Neural progenitor cell (in vitro differentiated cells): ENCODE measurements at regions not wholly inside any gene's neighbourhood (a gene's known extent, or its start where the extent isn't known, plus 50 kb on each side); places are given as distances from the start of the nearest gene placed in this dataset.

Source experiments
- DNase-seq: peaks from one replicate; pipeline ENCODE4 v3.0.0-alpha.2; 2016; ENCODE audit warnings: low spot score
- H2AFZ ChIP-seq: fragments of 200-600 bp; sonication (generic); replicated peaks from 2 replicates; pipeline ENCODE4 v1.6.1; 2016; ENCODE audit warnings: antibody characterized with exemption
- H3F3A ChIP-seq: fragments of 200-600 bp; sonication (generic); 2 replicates; pipeline ENCODE4 v1.6.1; 2016; ENCODE audit warnings: antibody characterized with exemption, low read depth
- H3K27ac ChIP-seq: fragments of 200-600 bp; sonication (generic); 2 replicates; pipeline ENCODE4 v1.5.1; 2016; ENCODE audit warnings: mild to moderate bottlenecking
- H3K27me3 ChIP-seq: fragments of 200-600 bp; sonication (generic); 2 replicates; pipeline ENCODE4 v1.6.1; 2016; ENCODE audit warnings: mild to moderate bottlenecking, moderate library complexity
- H3K36me3 ChIP-seq: fragments of 200-600 bp; sonication (generic); 2 replicates; pipeline ENCODE4 v1.5.1; 2016
- H3K4me1 ChIP-seq: fragments of 200-600 bp; sonication (generic); 2 replicates; pipeline ENCODE4 v1.6.1; 2016; ENCODE audit warnings: mixed run types
- H3K4me2 ChIP-seq: fragments of 200-600 bp; sonication (generic); 2 replicates; pipeline ENCODE4 v1.6.1; 2016
- H3K4me3 ChIP-seq: fragments of 200-600 bp; sonication (generic); 2 replicates; pipeline ENCODE4 v1.5.1; 2016
- H3K79me2 ChIP-seq: fragments of 200-600 bp; sonication (generic); 2 replicates; pipeline ENCODE4 v1.6.1; 2016; ENCODE audit warnings: low read depth
- H3K9ac ChIP-seq: fragments of 200-600 bp; sonication (generic); 2 replicates; pipeline ENCODE4 v1.6.1; 2016
- H3K9me3 ChIP-seq: fragments of 200-600 bp; sonication (generic); 2 replicates; pipeline ENCODE4 v1.5.1; 2016; ENCODE audit warnings: low read depth
- H4K20me1 ChIP-seq: fragments of 200-600 bp; sonication (generic); 2 replicates; pipeline ENCODE4 v1.6.1; 2016; ENCODE audit warnings: low read depth
- H3K27ac Mint-ChIP-seq: 3 replicates; pipeline ENCODE4 v1.8.0; 2021; ENCODE audit warnings: mixed read lengths
- H3K27me3 Mint-ChIP-seq: 2 replicates; pipeline ENCODE4 v1.8.0; 2022; ENCODE audit warnings: low read depth, mild to moderate bottlenecking, inconsistent platforms, moderate library complexity, mixed read lengths; ENCODE audit not compliant: insufficient read depth
- H3K36me3 Mint-ChIP-seq: 3 replicates; pipeline ENCODE4 v1.8.0; 2021; ENCODE audit warnings: mixed read lengths
- H3K4me1 Mint-ChIP-seq: 3 replicates; pipeline ENCODE4 v1.8.0; 2021; ENCODE audit warnings: mixed read lengths
- H3K4me3 Mint-ChIP-seq: 3 replicates; pipeline ENCODE4 v1.8.0; 2021; ENCODE audit warnings: mild to moderate bottlenecking, moderate library complexity, mixed read lengths
- H3K9me3 Mint-ChIP-seq: 3 replicates; pipeline ENCODE4 v1.8.0; 2020; ENCODE audit warnings: mixed read lengths
- EZH2 ChIP-seq: fragments of 200-600 bp; sonication (generic); IDR thresholded peaks from 2 replicates; pipeline ENCODE4 v1.6.1; 2017; ENCODE audit warnings: antibody characterized with exemption, mild to moderate bottlenecking, moderate library complexity
- EZH2phosphoT487 ChIP-seq: fragments of 200-600 bp; sonication (generic); IDR thresholded peaks from 2 replicates; pipeline ENCODE4 v1.6.1; 2017; ENCODE audit warnings: antibody characterized with exemption
- TF ChIP-seq, protein P1 (sequence below): fragments of 200-600 bp; sonication (generic); IDR thresholded peaks from 2 replicates; pipeline ENCODE4 v1.5.1; 2017; ENCODE audit warnings: antibody characterized with exemption, mild to moderate bottlenecking

DNA sequence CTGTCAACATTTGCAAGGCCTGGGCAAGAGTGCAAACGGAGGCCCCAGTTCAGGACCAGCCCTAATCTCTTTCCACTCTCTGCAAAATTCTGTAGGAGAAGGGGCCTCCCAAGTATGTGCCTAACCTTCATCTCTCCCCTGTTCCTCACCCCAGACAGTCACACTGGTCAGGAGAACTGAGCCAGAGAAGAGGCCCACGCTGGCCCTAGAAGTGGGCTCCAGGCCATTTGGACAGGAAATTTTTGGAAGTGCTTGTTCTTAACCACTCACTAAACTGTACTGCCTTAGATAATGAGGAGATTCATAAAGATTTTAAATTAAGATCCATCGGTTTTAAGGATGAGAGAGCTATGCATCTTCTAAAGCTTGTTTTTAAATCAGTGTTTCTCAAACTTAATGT is 129.7 kb upstream of the ADGRL2 start:
- Histone ChIP-seq H3K9ac (no peak overlapping the region), H4K20me1 (no peaks in the 10 kb centered on the region), H3K79me2 (no peaks in the 10 kb centered on the region), H3F3A (no peaks in the 10 kb centered on the region), H3K27ac (no peak overlapping the region), H3K4me2 (no peak overlapping the region), H3K27me3 (no peaks in the 10 kb centered on the region), H3K4me3 (no peak overlapping the region), H3K4me1 (no peaks in the 10 kb centered on the region), H3K36me3 (no peaks in the 10 kb centered on the region), H2AFZ (no peak overlapping the region), H3K9me3 (no peaks in the 10 kb centered on the region)
- TF ChIP-seq EZH2phosphoT487 (no peak), EZH2 (no peak)
- TF ChIP-seq, protein P1, sequence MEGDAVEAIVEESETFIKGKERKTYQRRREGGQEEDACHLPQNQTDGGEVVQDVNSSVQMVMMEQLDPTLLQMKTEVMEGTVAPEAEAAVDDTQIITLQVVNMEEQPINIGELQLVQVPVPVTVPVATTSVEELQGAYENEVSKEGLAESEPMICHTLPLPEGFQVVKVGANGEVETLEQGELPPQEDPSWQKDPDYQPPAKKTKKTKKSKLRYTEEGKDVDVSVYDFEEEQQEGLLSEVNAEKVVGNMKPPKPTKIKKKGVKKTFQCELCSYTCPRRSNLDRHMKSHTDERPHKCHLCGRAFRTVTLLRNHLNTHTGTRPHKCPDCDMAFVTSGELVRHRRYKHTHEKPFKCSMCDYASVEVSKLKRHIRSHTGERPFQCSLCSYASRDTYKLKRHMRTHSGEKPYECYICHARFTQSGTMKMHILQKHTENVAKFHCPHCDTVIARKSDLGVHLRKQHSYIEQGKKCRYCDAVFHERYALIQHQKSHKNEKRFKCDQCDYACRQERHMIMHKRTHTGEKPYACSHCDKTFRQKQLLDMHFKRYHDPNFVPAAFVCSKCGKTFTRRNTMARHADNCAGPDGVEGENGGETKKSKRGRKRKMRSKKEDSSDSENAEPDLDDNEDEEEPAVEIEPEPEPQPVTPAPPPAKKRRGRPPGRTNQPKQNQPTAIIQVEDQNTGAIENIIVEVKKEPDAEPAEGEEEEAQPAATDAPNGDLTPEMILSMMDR, result no peak
- Mint-ChIP-seq H3K27me3 (peaks cover 2% of the 10 kb centered on the region), H3K4me1 (peaks cover 11% of the 10 kb centered on the region), H3K27ac (peak overlapping the region; percentile 81), H3K4me3 (no peak overlapping the region), H3K36me3 (no peaks in the 10 kb centered on the region), H3K9me3 (no peaks in the 10 kb centered on the region)
- DNase-seq, result no peak

DNA sequence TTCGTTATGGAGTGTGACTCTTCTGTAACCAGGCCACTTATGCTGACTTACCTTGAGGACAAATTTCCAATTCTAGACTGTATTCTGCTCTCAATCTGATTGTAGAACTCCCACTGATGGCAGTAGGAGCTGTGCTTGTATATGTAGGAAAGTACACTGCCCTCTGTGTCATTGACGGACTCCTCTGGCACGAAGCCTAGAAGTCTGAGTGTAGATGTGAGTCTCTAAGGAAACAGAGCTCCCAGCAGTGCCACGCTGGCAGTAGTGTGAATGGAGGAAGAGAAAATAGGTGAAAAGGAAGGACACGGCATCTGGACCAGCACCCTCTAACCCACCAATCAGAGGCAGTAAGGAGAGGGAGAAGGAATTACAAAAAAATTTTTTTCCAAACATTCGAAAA is 130.4 kb upstream of the ADGRL2 start:
- H4K20me1 ChIP-seq, result no peaks in the 10 kb centered on the region
- Mint-ChIP-seq H3K36me3 (no peaks in the 10 kb centered on the region), H3K27ac (peak overlapping the region; percentile 18), H3K9me3 (no peaks in the 10 kb centered on the region), H3K4me1 (peaks cover 14% of the 10 kb centered on the region), H3K4me3 (no peak overlapping the region), H3K27me3 (peaks cover 2% of the 10 kb centered on the region)
- H3K4me1 ChIP-seq, result no peaks in the 10 kb centered on the region
- no peaks in the 10 kb centered on the region for H3K27me3 ChIP-seq
- no peaks in the 10 kb centered on the region for H3K79me2 ChIP-seq
- H2AFZ ChIP-seq, result no peak overlapping the region
- H3K9ac ChIP-seq, result no peak overlapping the region
- no peaks in the 10 kb centered on the region for H3K9me3 ChIP-seq
- no peaks in the 10 kb centered on the region for H3F3A ChIP-seq
- no peak overlapping the region for H3K27ac ChIP-seq
- no peak overlapping the region for H3K4me2 ChIP-seq
- H3K36me3 ChIP-seq, result no peaks in the 10 kb centered on the region
- no peak overlapping the region for H3K4me3 ChIP-seq
- no peak for DNase-seq
- TF ChIP-seq EZH2phosphoT487 (no peak), EZH2 (no peak)
- TF ChIP-seq, protein P1, result no peak

DNA sequence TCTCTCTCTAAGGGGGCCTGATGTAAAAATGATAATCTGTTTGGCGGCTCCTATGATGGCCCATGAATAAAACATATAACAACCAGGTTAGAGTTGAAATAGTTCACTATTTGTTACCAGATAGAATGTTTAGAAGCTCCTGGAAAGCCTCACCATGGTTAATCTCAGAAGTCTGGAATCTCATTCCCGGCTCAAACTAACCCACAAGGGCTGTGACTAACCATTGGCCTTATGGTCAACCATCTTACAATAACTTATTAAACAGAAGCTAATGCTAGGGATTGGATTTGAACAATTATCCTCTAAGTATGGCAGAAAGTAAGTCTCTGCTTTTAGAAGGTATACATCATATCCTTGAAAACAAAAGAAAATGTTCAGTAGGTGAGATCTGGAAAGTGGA is 134.1 kb upstream of the ADGRL2 start:
- Histone ChIP-seq H3K4me1 (peaks cover 15% of the 10 kb centered on the region), H2AFZ (no peak overlapping the region), H3K27ac (no peak overlapping the region), H3K9me3 (no peaks in the 10 kb centered on the region), H3K79me2 (no peaks in the 10 kb centered on the region), H3K36me3 (no peaks in the 10 kb centered on the region), H3K27me3 (no peaks in the 10 kb centered on the region), H3F3A (peaks cover 14% of the 10 kb centered on the region), H3K4me3 (no peak overlapping the region), H3K9ac (no peak overlapping the region), H4K20me1 (no peaks in the 10 kb centered on the region), H3K4me2 (no peak overlapping the region)
- peaks cover 23% of the 10 kb centered on the region for H3K4me1 Mint-ChIP-seq
- no peak for DNase-seq
- TF ChIP-seq EZH2 (no peak), EZH2phosphoT487 (no peak)
- no peak overlapping the region for H3K4me3 Mint-ChIP-seq
- H3K9me3 Mint-ChIP-seq, result no peaks in the 10 kb centered on the region
- H3K36me3 Mint-ChIP-seq, result no peaks in the 10 kb centered on the region
- H3K27me3 Mint-ChIP-seq, result peaks cover 2% of the 10 kb centered on the region
- no peak overlapping the region for H3K27ac Mint-ChIP-seq

DNA sequence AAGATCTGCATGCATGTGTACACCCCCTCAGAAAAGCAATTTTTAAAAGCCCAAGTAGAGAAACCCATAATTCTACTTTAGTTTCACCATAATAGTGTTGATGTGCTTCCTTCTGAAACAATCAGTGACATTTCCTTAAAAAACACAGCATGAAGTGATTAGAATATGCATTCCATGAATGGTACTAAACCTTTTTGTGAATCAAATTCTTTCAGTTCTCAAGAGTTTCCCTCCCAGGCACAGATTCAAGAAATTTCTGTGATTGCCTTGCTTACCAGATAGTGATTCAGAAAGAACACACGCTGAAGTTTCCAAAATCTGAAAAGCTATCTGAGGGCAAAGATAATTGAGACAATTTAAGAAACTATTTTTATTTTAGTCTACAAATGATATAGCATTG is 136.4 kb upstream of the ADGRL2 start:
- Mint-ChIP-seq H3K27ac (no peak overlapping the region), H3K4me1 (peaks cover 23% of the 10 kb centered on the region), H3K4me3 (no peak overlapping the region)

More for the DNA sequence above, 136.4 kb upstream of the ADGRL2 start:
- DNase-seq, result no peak
- peaks cover 14% of the 10 kb centered on the region for H3F3A ChIP-seq
- peaks cover 24% of the 10 kb centered on the region for H3K4me1 ChIP-seq
- no peaks in the 10 kb centered on the region for H3K36me3 ChIP-seq
- H3K27ac ChIP-seq, result no peak overlapping the region
- TF ChIP-seq EZH2phosphoT487, result no peak
- TF ChIP-seq, protein P1, result no peak
- TF ChIP-seq EZH2, result no peak
- H3K4me3 ChIP-seq, result no peak overlapping the region
- no peaks in the 10 kb centered on the region for H3K9me3 ChIP-seq
- H3K27me3 ChIP-seq, result no peaks in the 10 kb centered on the region
- H4K20me1 ChIP-seq, result no peaks in the 10 kb centered on the region
- H3K27me3 Mint-ChIP-seq, result peaks cover 2% of the 10 kb centered on the region
- no peak overlapping the region for H3K9ac ChIP-seq
- no peak overlapping the region for H3K4me2 ChIP-seq
- no peaks in the 10 kb centered on the region for H3K36me3 Mint-ChIP-seq
- no peaks in the 10 kb centered on the region for H3K79me2 ChIP-seq
- H3K9me3 Mint-ChIP-seq, result no peaks in the 10 kb centered on the region
- no peak overlapping the region for H2AFZ ChIP-seq
